ENCODE measurements at regions not wholly inside any gene's neighbourhood (a gene's known extent, or its start where the extent isn't known, plus 50 kb on each side); places are given as distances from the start of the nearest gene placed in this dataset.

DNA sequence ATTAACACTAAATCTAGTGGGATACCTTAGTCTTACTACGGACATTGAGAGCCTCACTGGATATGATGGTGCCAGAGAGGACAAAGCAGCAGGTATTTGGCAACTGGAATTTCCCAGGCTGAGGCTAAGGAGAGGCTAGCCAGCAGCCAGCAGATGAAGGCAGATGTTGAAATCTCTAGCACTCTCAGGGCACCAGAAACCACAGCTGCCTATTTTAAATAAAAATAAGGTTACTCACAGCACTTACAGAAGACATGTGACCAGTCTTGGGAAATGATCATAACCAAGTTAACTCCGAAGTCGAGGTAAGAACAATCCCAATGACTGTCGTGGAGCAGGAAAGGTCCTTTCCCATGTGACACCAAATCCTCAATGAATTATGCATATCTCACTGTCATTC, 1726.0 kb downstream of the EFNB2 start:
- TF ChIP-seq, protein P1, sequence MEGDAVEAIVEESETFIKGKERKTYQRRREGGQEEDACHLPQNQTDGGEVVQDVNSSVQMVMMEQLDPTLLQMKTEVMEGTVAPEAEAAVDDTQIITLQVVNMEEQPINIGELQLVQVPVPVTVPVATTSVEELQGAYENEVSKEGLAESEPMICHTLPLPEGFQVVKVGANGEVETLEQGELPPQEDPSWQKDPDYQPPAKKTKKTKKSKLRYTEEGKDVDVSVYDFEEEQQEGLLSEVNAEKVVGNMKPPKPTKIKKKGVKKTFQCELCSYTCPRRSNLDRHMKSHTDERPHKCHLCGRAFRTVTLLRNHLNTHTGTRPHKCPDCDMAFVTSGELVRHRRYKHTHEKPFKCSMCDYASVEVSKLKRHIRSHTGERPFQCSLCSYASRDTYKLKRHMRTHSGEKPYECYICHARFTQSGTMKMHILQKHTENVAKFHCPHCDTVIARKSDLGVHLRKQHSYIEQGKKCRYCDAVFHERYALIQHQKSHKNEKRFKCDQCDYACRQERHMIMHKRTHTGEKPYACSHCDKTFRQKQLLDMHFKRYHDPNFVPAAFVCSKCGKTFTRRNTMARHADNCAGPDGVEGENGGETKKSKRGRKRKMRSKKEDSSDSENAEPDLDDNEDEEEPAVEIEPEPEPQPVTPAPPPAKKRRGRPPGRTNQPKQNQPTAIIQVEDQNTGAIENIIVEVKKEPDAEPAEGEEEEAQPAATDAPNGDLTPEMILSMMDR (IDR thresholded peaks at IDR 0.05; ENCODE audit: low read depth, low read length), result no peak
- no peak for TF ChIP-seq EZH2phosphoT487 (IDR thresholded peaks at IDR 0.05; ENCODE audit: low read depth)

Measured in OCI-LY3 (cell line).